ENCODE measurements at regions not wholly inside any gene's neighbourhood (a gene's known extent, or its start where the extent isn't known, plus 50 kb on each side); places are given as distances from the start of the nearest gene placed in this dataset.
A peak's percentile ranks its signal among the peaks of the same experiment; 100 is the strongest.

- Histone ChIP-seq H4K20me1 (ENCODE audit: low read depth) (no peaks in the 10 kb centered on the region), H3K27ac (no peak overlapping the region), H3K9ac (no peak overlapping the region), H3K9me3 (ENCODE audit: low read depth) (no peaks in the 10 kb centered on the region), H3K4me3 (no peak overlapping the region), H3K79me2 (ENCODE audit: low read depth) (no peaks in the 10 kb centered on the region), H3K27me3 (no peaks in the 10 kb centered on the region), H3F3A (ENCODE audit: low read depth) (peaks cover 15% of the 10 kb centered on the region), H3K4me2 (no peak overlapping the region), H3K4me1 (peaks cover 29% of the 10 kb centered on the region), H2AFZ (replicated peaks) (peak overlapping the region; percentile 50), H3K36me3 (no peaks in the 10 kb centered on the region)
- peaks cover 2% of the 10 kb centered on the region for H3K27me3 Mint-ChIP-seq (ENCODE audit: insufficient read depth, low read depth)
- peaks cover 20% of the 10 kb centered on the region for H3K4me1 Mint-ChIP-seq
- no peak for DNase-seq (ENCODE audit: low spot score)
- TF ChIP-seq EZH2phosphoT487 (IDR thresholded peaks at IDR 0.05) (no peak), EZH2 (IDR thresholded peaks at IDR 0.05) (no peak)
- TF ChIP-seq, protein P1, sequence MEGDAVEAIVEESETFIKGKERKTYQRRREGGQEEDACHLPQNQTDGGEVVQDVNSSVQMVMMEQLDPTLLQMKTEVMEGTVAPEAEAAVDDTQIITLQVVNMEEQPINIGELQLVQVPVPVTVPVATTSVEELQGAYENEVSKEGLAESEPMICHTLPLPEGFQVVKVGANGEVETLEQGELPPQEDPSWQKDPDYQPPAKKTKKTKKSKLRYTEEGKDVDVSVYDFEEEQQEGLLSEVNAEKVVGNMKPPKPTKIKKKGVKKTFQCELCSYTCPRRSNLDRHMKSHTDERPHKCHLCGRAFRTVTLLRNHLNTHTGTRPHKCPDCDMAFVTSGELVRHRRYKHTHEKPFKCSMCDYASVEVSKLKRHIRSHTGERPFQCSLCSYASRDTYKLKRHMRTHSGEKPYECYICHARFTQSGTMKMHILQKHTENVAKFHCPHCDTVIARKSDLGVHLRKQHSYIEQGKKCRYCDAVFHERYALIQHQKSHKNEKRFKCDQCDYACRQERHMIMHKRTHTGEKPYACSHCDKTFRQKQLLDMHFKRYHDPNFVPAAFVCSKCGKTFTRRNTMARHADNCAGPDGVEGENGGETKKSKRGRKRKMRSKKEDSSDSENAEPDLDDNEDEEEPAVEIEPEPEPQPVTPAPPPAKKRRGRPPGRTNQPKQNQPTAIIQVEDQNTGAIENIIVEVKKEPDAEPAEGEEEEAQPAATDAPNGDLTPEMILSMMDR (IDR thresholded peaks at IDR 0.05) = no peak
- H3K36me3 Mint-ChIP-seq = no peaks in the 10 kb centered on the region
- H3K9me3 Mint-ChIP-seq = no peaks in the 10 kb centered on the region
- H3K4me3 Mint-ChIP-seq = no peak overlapping the region
- no peak overlapping the region for H3K27ac Mint-ChIP-seq
These were observed 77.7 kb upstream of the DHX15 start for GRCh38 chr4:24662056-24662455.

DNA sequence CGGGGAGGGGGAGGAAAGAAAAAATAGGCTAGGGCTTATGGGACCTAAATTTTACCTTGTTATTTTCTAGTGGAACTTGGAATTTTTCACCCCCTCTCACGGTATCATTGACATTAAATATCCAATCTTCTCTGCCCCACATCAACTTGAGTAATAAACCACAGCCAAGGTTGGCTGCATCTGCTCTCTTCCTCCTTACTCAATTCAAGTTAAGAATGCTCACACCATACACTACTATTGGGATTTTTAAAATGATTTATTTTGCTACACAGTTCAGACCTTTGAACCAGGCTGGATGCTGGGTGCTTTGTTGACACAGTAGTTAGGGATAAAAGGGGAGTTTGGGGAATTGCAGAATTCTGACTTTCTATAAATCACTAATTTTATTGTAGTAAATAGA, 78.2 kb upstream of the DHX15 start:
- Mint-ChIP-seq H3K4me1 (peaks cover 20% of the 10 kb centered on the region), H3K4me3 (no peak overlapping the region), H3K36me3 (no peaks in the 10 kb centered on the region), H3K27me3 (ENCODE audit: insufficient read depth, low read depth) (no peaks in the 10 kb centered on the region), H3K9me3 (no peaks in the 10 kb centered on the region), H3K27ac (no peak overlapping the region)
- Histone ChIP-seq H3K27ac (no peak overlapping the region), H2AFZ (replicated peaks) (peak overlapping the region; percentile 27), H3K9ac (no peak overlapping the region), H3K27me3 (no peaks in the 10 kb centered on the region), H3K36me3 (no peaks in the 10 kb centered on the region), H3K4me1 (peaks cover 29% of the 10 kb centered on the region), H3K79me2 (ENCODE audit: low read depth) (no peaks in the 10 kb centered on the region), H3K4me3 (no peak overlapping the region), H3K4me2 (no peak overlapping the region), H3K9me3 (ENCODE audit: low read depth) (no peaks in the 10 kb centered on the region), H3F3A (ENCODE audit: low read depth) (peaks cover 14% of the 10 kb centered on the region), H4K20me1 (ENCODE audit: low read depth) (no peaks in the 10 kb centered on the region)
- no peak for TF ChIP-seq EZH2phosphoT487 (IDR thresholded peaks at IDR 0.05)
- TF ChIP-seq EZH2 (IDR thresholded peaks at IDR 0.05) = no peak
- TF ChIP-seq, protein P1 (IDR thresholded peaks at IDR 0.05) = no peak
- DNase-seq (ENCODE audit: low spot score) = no peak

GRCh38 chr4:24664956-24665355, 80.6 kb upstream of the DHX15 start:
- Histone ChIP-seq H3K4me1 (peaks cover 10% of the 10 kb centered on the region), H3F3A (ENCODE audit: low read depth) (no peaks in the 10 kb centered on the region), H3K27me3 (no peaks in the 10 kb centered on the region), H3K79me2 (ENCODE audit: low read depth) (no peaks in the 10 kb centered on the region), H3K4me3 (no peak overlapping the region), H3K9ac (no peak overlapping the region), H2AFZ (replicated peaks) (no peak overlapping the region), H3K9me3 (ENCODE audit: low read depth) (no peaks in the 10 kb centered on the region), H4K20me1 (ENCODE audit: low read depth) (no peaks in the 10 kb centered on the region), H3K4me2 (no peak overlapping the region), H3K36me3 (no peaks in the 10 kb centered on the region), H3K27ac (no peak overlapping the region)
- no peak overlapping the region for H3K4me3 Mint-ChIP-seq
- peaks cover 2% of the 10 kb centered on the region for H3K4me1 Mint-ChIP-seq
- H3K27me3 Mint-ChIP-seq (ENCODE audit: insufficient read depth, low read depth) = peaks cover 2% of the 10 kb centered on the region
- no peak for DNase-seq (ENCODE audit: low spot score)
- no peak overlapping the region for H3K27ac Mint-ChIP-seq
- H3K36me3 Mint-ChIP-seq = no peaks in the 10 kb centered on the region
- TF ChIP-seq EZH2phosphoT487 (IDR thresholded peaks at IDR 0.05) (no peak), EZH2 (IDR thresholded peaks at IDR 0.05) (no peak)
- TF ChIP-seq, protein P1 (IDR thresholded peaks at IDR 0.05) = no peak
- H3K9me3 Mint-ChIP-seq = no peaks in the 10 kb centered on the region
